ENCODE measurements at regions not wholly inside any gene's neighbourhood (a gene's known extent, or its start where the extent isn't known, plus 50 kb on each side); places are given as distances from the start of the nearest gene placed in this dataset.

GRCh38 chr6:169339731-169340309 is 86.2 kb upstream of the THBS2 start:
- no peak for DNase-seq (ENCODE audit: low spot score)

- DNase-seq (ENCODE audit: low spot score): no peak
Measured at GRCh38 chr6:169339025-169339424, 85.4 kb upstream of the THBS2 start.

DNA sequence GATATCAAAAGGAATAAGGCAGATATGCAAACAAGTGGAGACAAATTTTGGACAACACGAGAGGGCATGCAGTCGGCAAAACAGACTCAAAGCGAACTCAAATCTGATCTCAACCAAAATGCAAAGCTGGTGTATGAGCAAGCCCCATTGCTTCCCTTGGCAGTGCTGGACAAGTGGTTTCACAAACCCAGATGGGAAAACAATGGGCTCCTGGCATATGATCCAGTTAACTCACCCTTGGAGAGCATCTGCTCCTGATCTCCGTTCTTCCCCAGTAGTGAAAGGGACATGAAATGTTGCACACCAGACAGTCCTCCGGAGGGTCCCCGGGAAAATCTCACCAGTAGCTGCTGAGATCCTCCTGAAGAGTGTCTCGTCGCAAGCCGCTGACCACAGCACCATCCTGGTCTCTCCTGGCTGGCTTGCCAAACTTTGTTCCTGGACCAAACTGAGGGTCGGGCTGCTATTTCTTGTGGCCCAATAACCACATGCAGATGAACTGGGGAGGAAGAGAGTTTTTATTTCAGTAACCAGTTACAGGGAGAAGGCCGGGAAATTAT is 84.3 kb upstream of the THBS2 start:
- no peak for DNase-seq (ENCODE audit: low spot score)

- no peak for DNase-seq (ENCODE audit: low spot score)
Measured at GRCh38 chr6:169335301-169335700, 81.7 kb upstream of the THBS2 start.

DNA sequence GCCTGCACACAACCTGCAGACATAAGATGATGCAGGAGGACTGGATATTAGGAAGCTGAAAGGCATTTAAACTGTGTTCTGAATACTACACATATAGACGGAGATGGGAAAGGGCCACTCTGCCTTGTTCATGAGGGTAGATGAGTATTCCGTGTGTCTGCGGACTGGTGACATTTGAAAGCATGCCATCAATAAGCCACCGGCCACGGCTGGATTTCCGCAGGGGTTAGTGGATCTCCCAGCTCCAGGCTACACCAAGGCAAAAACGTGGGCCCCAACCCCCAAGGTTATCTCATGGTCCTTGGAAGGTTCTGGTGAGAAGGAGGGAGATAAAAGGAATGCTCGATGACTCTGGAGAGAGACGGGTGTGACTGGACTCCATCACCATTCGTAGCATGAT is 78.6 kb upstream of the THBS2 start:
- DNase-seq (ENCODE audit: low spot score): no peak

DNA sequence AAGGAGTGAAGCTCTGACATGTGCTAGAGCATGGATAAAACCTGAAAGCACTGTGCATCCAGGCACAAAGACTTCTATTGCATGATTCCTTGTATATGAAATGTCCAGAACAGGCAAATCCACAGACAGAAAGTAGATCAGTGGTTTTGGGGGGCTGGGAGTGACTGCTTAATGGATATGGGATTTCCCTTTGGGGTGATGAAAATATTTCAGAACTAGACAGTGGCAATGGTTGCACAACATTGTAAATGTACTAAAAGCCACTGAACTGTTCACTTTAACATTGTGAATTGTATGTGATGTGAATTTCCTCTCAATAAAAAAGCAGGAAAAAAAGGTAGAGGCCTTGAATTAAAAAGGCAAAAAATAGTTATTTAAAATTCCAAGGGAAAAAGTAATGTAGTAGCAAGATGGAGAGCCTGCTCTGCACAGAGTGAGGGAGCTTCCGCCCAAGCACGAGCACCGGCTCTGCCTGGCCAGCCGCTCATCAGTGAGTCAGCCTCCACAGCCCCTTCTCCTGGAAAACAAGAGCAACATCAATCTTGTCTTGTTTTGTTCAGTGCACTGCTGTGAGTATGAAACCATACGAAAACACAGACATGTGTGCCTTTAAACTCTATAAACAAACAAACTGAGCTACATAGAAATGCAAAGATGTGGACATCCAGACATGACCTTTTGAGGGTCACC is 74.6 kb upstream of the THBS2 start:
- DNase-seq (ENCODE audit: low spot score): no peak

DNA sequence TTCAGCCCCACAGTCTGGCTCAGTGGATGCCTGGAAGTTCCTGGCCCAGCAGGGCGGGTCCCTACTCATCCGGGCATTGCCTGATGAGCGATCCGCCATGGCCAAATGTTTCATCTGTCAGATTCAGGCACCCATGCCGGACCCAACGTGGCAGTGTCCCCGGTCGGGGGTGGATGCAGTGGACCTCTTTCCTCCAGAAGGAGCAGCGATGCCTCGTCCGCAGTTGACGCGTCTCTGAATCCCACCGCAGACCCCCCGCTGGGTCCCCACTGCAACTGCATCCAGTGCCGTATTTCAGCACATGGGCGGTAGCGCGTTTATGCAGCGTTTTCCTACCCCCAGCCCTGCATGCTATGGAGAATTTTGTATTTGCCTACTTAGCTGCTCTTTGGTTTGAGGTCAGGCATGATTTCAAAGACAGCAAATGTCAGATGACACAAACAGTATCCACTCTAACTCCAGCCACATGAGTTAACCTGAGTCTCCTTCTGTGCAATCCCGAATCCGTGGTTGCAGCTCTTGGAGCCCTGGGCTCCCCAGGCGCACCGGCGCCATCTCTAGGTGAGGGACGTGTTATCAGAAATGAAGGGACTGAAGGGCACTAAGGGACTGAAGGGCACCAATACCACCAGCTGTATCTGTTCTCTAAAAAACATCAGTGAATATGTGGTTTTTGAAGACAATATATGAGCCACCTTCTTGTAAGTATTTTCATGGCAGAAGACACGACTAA is 72.6 kb upstream of the THBS2 start:
- no peak for DNase-seq (ENCODE audit: low spot score)

- no peak for DNase-seq (ENCODE audit: low spot score)
Measured at GRCh38 chr6:169324656-169325459, 71.2 kb upstream of the THBS2 start.

DNA sequence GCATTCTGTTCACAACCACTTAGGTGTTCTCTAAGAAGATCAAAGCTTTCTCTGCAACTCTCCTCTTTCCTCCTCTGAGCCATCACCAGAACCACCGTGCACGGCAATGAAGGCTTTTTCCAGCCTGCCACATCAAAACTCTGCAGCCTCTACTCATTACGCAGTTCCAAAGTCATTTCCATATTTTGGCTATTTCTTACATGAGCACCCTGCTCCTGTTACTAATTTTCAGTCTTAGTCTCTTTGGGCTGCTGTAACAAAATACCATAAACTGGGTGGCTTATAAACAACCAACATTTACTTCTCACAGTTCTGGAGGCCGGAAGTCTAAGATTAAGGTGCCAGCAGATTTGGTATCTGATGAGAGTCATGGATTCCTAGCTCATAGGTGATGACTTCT is 70.4 kb upstream of the THBS2 start:
- no peak for DNase-seq (ENCODE audit: low spot score)

DNA sequence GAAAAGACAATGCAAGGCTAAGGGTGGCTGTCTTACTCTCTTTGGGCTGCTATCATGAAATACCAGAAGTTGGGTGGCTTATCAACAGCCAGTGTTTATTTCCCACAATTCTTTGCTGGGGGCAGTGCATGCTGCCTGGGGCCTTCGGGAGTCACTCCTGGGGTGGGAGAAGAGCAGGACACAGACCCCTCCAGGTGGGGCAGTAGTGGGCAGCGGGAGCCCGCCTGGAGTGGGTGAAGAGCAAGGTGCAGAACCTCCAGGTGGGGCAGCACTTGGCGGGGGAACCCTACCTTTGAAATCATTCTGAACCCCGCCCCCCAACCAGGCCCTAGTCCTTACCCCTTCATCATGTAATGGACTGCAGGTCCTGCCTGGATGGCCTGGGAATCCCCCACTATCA is 69.6 kb upstream of the THBS2 start:
- no peak for DNase-seq (ENCODE audit: low spot score)

DNA sequence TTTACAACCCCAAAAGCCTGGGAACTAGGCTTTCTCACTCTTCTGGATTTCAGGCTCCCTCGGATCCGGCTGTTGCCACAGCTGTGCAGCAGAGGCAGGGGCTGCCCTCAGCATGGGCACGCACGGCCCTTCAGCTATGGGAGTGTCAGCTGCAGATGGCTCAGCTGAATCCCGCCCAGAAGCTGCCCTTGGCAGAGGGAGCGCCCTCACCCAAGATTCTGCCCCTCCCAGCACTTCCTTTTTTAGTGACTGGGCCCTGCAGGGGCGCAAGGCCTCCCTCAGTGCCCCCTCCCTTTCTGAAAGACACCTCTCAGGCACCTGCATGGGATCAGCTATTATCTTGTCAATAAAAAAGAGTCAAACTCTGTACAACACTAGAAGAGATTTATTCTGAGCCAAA is 67.9 kb upstream of the THBS2 start:
- DNase-seq (ENCODE audit: low spot score): no peak

- no peak for DNase-seq (ENCODE audit: low spot score)
Measured at GRCh38 chr6:169320013-169320412, 66.4 kb upstream of the THBS2 start.

- no peak for DNase-seq (ENCODE audit: low spot score)
Measured at GRCh38 chr6:169317441-169318202, 64.0 kb upstream of the THBS2 start.

- no peak for DNase-seq (ENCODE audit: low spot score)
Measured at GRCh38 chr6:169316651-169317050, 63.0 kb upstream of the THBS2 start.

DNA sequence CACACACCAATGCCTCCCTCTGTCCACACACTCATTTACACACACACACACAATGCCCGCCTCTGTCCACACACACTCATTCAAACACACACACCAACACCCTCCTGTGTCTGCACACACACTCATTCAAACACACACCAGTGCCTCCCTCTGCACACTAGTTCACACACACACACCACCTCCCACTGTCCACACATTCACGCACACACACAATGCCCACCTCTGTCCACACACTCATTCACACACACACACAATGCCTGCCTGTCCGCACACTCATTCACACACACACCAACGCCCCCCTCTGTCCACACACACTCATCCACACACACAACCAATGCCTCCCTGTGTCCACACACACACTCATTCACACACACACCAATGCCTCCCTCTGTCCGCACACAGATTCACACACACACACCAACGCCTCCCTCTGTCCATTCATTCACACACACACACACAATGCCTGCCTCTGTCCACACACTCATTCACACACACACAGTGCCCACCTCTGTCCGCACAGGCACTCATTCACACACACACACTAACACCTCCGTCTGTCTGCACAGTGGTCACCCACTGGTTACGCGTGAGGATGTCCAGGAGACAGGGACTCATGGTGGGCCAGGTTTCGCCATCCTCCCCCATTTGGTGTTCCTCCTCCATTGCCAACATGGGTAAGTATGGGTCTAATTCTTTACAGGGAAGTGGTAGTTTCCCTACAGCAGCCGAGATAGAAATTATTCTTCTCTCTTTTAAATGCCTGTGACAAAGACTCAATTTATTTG is 62.4 kb upstream of the THBS2 start:
- DNase-seq (ENCODE audit: low spot score): no peak

DNA sequence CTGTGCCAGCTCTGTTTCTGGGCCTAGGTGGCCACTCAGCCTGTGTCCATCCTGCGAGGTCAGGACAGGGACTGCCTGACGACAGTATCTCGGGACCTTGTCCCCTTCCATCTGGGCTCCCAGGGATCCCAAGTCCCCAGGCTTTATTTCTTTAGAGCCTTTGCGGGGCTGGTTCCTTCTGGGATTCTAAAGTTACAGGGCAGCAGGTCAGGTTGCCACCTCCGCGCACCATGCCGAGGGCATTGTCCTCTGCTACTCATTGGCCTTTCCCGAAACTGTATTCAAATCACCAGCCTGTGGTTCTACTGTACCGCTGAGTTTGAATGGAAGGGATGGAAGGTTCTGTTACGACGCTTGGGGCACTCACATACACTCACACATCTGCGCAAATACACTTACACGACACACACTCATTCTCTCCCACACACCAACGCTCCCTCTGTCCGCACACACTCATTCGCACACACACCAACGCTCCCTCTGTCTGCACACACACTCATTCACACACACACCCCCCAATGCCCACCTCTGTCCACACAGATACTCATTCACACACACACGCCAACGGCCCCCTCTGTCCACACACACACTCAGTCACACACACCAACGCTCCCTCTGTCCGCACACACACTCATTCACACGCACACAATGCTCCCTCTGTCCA is 59.8 kb upstream of the THBS2 start:
- no peak for DNase-seq (ENCODE audit: low spot score)

DNA sequence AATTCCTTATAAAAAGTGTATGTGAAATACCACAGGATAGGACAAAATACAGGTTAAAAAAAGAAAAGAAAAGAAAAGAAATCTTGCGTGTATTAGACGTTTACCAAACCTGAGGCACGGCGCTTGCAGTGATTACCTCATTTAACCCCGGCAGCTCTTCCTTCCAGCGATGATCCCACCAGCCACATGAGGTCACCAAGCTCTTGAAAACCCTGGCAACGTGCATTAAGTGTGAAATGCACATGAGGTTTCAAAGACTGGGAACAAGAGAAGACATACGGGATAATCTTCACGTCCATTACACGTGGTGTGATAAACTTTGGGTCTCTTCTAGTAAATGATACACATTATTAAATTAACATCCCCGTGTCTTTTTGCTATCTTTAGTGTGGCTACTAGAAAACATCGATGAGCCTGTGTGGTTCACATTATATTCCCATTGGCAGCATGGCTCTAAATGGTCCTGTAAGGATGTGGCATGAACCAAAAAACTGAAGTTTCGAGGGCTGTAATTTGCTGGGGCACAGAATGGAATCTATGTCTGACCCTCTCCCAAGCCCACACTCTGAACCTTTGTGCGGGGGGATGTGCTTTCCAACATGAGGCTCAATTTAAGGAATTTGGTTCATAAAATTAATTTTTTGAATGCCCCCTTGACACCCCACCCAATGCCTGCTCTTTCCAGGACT is 59.2 kb upstream of the THBS2 start:
- no peak for DNase-seq (ENCODE audit: low spot score)

- no peak for DNase-seq (ENCODE audit: low spot score)
Measured at GRCh38 chr6:169310983-169311382, 57.3 kb upstream of the THBS2 start.
